ENCODE measurements at regions not wholly inside any gene's neighbourhood (a gene's known extent, or its start where the extent isn't known, plus 50 kb on each side); places are given as distances from the start of the nearest gene placed in this dataset.

DNA sequence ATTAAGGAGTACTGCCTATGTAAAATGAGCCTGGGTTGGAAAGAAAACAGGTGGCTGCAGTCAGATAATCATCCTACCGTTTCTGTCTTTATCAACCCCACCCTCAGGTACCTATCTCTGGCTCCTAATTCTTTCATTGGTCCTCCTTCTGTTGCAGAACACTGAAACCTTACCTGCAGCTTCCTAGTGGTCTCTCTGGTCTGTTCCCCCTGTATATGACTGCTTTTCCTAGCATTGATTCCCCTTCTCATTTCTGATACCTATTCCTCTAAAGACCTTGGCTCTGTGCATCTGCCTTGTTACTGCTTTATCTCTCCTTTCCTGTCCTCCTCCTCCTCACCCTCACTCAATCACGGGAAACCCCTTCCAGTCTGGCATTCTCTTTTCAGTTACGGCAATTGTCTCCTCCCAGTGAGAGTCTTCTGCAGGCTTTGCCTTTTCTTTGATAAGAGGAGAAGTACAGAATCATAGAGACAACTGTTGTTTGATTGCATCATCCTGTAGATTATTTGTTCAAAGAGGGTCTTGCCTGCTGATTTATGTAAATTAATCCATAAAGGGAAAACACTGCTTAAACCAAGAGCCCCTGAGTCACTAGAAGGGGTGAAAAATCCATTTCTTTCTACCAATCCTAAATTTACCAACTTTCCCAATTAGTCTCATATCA, 301.2 kb downstream of the AASDHPPT start:
- TF ChIP-seq FOSL2 (CRISPR knock-in tag; IDR thresholded peaks at IDR 0.05) (no peak), MXD4 (CRISPR knock-in tag; IDR thresholded peaks at IDR 0.05) (no peak), POLR2A (IDR thresholded peaks at IDR 0.05; ENCODE audit: insufficient read depth in 1 of 2, low read depth in 2 of 2, low read length in 2 of 2) (no peak), CENPX (CRISPR knock-in tag; IDR thresholded peaks at IDR 0.05) (no peak), MED1 (CRISPR knock-in tag; IDR thresholded peaks at IDR 0.05) (no peak)
- TF ChIP-seq, protein P1, sequence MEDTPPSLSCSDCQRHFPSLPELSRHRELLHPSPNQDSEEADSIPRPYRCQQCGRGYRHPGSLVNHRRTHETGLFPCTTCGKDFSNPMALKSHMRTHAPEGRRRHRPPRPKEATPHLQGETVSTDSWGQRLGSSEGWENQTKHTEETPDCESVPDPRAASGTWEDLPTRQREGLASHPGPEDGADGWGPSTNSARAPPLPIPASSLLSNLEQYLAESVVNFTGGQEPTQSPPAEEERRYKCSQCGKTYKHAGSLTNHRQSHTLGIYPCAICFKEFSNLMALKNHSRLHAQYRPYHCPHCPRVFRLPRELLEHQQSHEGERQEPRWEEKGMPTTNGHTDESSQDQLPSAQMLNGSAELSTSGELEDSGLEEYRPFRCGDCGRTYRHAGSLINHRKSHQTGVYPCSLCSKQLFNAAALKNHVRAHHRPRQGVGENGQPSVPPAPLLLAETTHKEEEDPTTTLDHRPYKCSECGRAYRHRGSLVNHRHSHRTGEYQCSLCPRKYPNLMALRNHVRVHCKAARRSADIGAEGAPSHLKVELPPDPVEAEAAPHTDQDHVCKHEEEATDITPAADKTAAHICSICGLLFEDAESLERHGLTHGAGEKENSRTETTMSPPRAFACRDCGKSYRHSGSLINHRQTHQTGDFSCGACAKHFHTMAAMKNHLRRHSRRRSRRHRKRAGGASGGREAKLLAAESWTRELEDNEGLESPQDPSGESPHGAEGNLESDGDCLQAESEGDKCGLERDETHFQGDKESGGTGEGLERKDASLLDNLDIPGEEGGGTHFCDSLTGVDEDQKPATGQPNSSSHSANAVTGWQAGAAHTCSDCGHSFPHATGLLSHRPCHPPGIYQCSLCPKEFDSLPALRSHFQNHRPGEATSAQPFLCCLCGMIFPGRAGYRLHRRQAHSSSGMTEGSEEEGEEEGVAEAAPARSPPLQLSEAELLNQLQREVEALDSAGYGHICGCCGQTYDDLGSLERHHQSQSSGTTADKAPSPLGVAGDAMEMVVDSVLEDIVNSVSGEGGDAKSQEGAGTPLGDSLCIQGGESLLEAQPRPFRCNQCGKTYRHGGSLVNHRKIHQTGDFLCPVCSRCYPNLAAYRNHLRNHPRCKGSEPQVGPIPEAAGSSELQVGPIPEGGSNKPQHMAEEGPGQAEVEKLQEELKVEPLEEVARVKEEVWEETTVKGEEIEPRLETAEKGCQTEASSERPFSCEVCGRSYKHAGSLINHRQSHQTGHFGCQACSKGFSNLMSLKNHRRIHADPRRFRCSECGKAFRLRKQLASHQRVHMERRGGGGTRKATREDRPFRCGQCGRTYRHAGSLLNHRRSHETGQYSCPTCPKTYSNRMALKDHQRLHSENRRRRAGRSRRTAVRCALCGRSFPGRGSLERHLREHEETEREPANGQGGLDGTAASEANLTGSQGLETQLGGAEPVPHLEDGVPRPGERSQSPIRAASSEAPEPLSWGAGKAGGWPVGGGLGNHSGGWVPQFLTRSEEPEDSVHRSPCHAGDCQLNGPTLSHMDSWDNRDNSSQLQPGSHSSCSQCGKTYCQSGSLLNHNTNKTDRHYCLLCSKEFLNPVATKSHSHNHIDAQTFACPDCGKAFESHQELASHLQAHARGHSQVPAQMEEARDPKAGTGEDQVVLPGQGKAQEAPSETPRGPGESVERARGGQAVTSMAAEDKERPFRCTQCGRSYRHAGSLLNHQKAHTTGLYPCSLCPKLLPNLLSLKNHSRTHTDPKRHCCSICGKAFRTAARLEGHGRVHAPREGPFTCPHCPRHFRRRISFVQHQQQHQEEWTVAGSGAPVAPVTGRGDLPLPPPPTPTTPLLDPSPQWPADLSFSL (CRISPR knock-in tag; IDR thresholded peaks at IDR 0.05): no peak
- TF ChIP-seq, protein P2, sequence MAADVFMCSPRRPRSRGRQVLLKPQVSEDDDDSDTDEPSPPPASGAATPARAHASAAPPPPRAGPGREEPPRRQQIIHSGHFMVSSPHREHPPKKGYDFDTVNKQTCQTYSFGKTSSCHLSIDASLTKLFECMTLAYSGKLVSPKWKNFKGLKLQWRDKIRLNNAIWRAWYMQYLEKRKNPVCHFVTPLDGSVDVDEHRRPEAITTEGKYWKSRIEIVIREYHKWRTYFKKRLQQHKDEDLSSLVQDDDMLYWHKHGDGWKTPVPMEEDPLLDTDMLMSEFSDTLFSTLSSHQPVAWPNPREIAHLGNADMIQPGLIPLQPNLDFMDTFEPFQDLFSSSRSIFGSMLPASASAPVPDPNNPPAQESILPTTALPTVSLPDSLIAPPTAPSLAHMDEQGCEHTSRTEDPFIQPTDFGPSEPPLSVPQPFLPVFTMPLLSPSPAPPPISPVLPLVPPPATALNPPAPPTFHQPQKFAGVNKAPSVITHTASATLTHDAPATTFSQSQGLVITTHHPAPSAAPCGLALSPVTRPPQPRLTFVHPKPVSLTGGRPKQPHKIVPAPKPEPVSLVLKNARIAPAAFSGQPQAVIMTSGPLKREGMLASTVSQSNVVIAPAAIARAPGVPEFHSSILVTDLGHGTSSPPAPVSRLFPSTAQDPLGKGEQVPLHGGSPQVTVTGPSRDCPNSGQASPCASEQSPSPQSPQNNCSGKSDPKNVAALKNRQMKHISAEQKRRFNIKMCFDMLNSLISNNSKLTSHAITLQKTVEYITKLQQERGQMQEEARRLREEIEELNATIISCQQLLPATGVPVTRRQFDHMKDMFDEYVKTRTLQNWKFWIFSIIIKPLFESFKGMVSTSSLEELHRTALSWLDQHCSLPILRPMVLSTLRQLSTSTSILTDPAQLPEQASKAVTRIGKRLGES (CRISPR knock-in tag; IDR thresholded peaks at IDR 0.05; ENCODE audit: borderline replicate concordance): no peak
